ENCODE measurements at regions not wholly inside any gene's neighbourhood (a gene's known extent, or its start where the extent isn't known, plus 50 kb on each side); places are given as distances from the start of the nearest gene placed in this dataset.

GRCh38 chr7:97390052-97390451, 272.6 kb downstream of the SDHAF3 start:
- ATAC-seq = no peak
- Histone ChIP-seq H3K4me2 (ENCODE audit: low read depth, low read length) (no peak overlapping the region), H3K36me3 (replicated peaks in 1 of 2; ENCODE audit: control insufficient read depth in 1 of 2, insufficient read depth in 2 of 2, low read length in 2 of 2) (no peaks in the 10 kb centered on the region), H4K20me1 (ENCODE audit: insufficient read depth, low read length) (no peaks in the 10 kb centered on the region), H3K27ac (ENCODE audit: extremely low read length, insufficient read depth, low read length) (no peak overlapping the region), H3K4me1 (ENCODE audit: insufficient read depth, low read length) (no peaks in the 10 kb centered on the region), H3K4me3 (replicated peaks in 1 of 3; ENCODE audit: insufficient read depth in 1 of 3, low read depth in 2 of 3, low read length in 3 of 3) (no peak overlapping the region), H3K79me2 (ENCODE audit: insufficient read depth, low read length) (no peaks in the 10 kb centered on the region), H3K9me3 (ENCODE audit: low read length) (no peaks in the 10 kb centered on the region), H2AFZ (ENCODE audit: low read length) (no peak overlapping the region), H3K9ac (ENCODE audit: insufficient read depth, low read depth, low read length) (no peak overlapping the region), H3K27me3 (ENCODE audit: control insufficient read depth in 1 of 2, insufficient read depth in 2 of 2, low read length in 2 of 2) (no peaks in the 10 kb centered on the region)
- POLR2A ChIA-PET = no interaction called here
- 34% methylated on average over 6 of the region's 6 CpGs for WGBS (ENCODE audit: low lambda C conversion rate)
- CTCF ChIA-PET (ENCODE audit: low intra/inter-chr PET ratio, low total read pairs) = no interaction called here
- FAIRE-seq = no peak
- intact Hi-C loops (cut with micrococcal nuclease; ENCODE audit: unreplicated experiment) (no loop called here), in situ Hi-C loops (cut with HindIII; ENCODE audit: extremely low pct_ligation_motif_present, low pct_unique_long_range_greater_than_20kb) (no loop called here)
- TF ChIP-seq ZHX1 (CRISPR knock-in tag; IDR thresholded peaks at IDR 0.05; ENCODE audit: low read depth) (no peak), ZNF124 (CRISPR knock-in tag; IDR thresholded peaks at IDR 0.05) (no peak), SIN3A (IDR thresholded peaks at IDR 0.05; ENCODE audit: borderline replicate concordance, low read depth, low read length) (no peak), RBFOX2 (IDR thresholded peaks at IDR 0.05; ENCODE audit: low read depth, low read length) (no peak), PLSCR1 (CRISPR knock-in tag; IDR thresholded peaks at IDR 0.05; ENCODE audit: borderline replicate concordance) (no peak), KDM4B (CRISPR knock-in tag; IDR thresholded peaks at IDR 0.05) (no peak), ZSCAN22 (CRISPR knock-in tag; IDR thresholded peaks at IDR 0.05) (no peak), ZNF232 (CRISPR knock-in tag; IDR thresholded peaks at IDR 0.05; ENCODE audit: borderline replicate concordance) (no peak), DMTF1 (CRISPR knock-in tag; IDR thresholded peaks at IDR 0.05) (no peak), MXD4 (CRISPR knock-in tag; IDR thresholded peaks at IDR 0.05) (no peak), KMT2B (CRISPR knock-in tag; IDR thresholded peaks at IDR 0.05) (no peak), ZNF274 (CRISPR knock-in tag; IDR thresholded peaks at IDR 0.05) (no peak), TBP (CRISPR knock-in tag; IDR thresholded peaks at IDR 0.05) (no peak), MXD3 (CRISPR knock-in tag; IDR thresholded peaks at IDR 0.05) (no peak), GATA4 (IDR thresholded peaks at IDR 0.05; ENCODE audit: borderline replicate concordance, low read depth) (no peak), ZNF883 (CRISPR knock-in tag; IDR thresholded peaks at IDR 0.05; ENCODE audit: not compliant biosample characterization) (no peak), ASH2L (IDR thresholded peaks at IDR 0.05; ENCODE audit: insufficient read length, low read depth, low read length) (no peak), ZNF326 (CRISPR knock-in tag; IDR thresholded peaks at IDR 0.05; ENCODE audit: borderline replicate concordance) (no peak), NFRKB (IDR thresholded peaks at IDR 0.05) (no peak), HNRNPK (IDR thresholded peaks at IDR 0.05; ENCODE audit: low read depth, low read length, poor library complexity, severe bottlenecking) (no peak)
- no TSS peak for BruUV-seq (replicated peaks)
- no peak for DNase-seq (ENCODE audit: low spot score)

Data from HepG2 (cell line).